Peyer's patch (tissue), 4 donors: ENCODE measurements at regions not wholly inside any gene's neighbourhood (a gene's known extent, or its start where the extent isn't known, plus 50 kb on each side); places are given as distances from the start of the nearest gene placed in this dataset.

Source experiments
- CTCF ChIP-seq, 6 experiments: fragments of 450-650 bp in 4 of 6; fragments of 200-600 bp in 2 of 6; sonication (generic) in 1 of 6; IDR thresholded peaks; one replicate each; pipeline ENCODE4 v1.5.1; 2017 to 2019; ENCODE audit warnings: antibody characterized with exemption in 6 of 6, mild to moderate bottlenecking in 3 of 6, moderate library complexity in 1 of 6
- POLR2A ChIP-seq, 2 donors: fragments of 450-650 bp; IDR thresholded peaks; one replicate each; pipeline ENCODE4 v1.5.1; 2017; ENCODE audit warnings: antibody characterized with exemption in 2 of 2, mild to moderate bottlenecking in 2 of 2, moderate library complexity in 2 of 2

GRCh38 chr5:74009502-74009901 is 383.5 kb downstream of the ARHGEF28 start:
- TF ChIP-seq CTCF (IDR thresholded peaks at IDR 0.05), result no peak
- no peak for TF ChIP-seq POLR2A (IDR thresholded peaks at IDR 0.05)
